ENCODE measurements at regions not wholly inside any gene's neighbourhood (a gene's known extent, or its start where the extent isn't known, plus 50 kb on each side); places are given as distances from the start of the nearest gene placed in this dataset.

- no peak for TF ChIP-seq CTCF (IDR thresholded peaks at IDR 0.05)
- TF ChIP-seq POLR2A (IDR thresholded peaks at IDR 0.05), result no peak
Observed at GRCh38 chr6:11332463-11332862, 100.0 kb upstream of the NEDD9 start.
